Coronary artery (tissue), 2 donors: ENCODE measurements at regions not wholly inside any gene's neighbourhood (a gene's known extent, or its start where the extent isn't known, plus 50 kb on each side); places are given as distances from the start of the nearest gene placed in this dataset.

Experiments
- DNase-seq: peaks from one replicate; pipeline ENCODE4 v3.0.0-alpha.2; 2017; ENCODE audit warnings: low spot score
- H3K27ac ChIP-seq, 2 donors: fragments of 200-600 bp; sonication (generic); one replicate each; pipeline ENCODE4 v1.5.1; 2016 to 2019
- H3K4me3 ChIP-seq: fragments of 200-600 bp; sonication (generic); 2 replicates; pipeline ENCODE4 v1.5.1; 2016; ENCODE audit warnings: mild to moderate bottlenecking, moderate library complexity
- TF ChIP-seq, protein P1 (sequence below): fragments of 200-600 bp; sonication (generic); IDR thresholded peaks from one replicate; pipeline ENCODE4 v1.5.1; 2019; ENCODE audit warnings: antibody characterized with exemption

DNA sequence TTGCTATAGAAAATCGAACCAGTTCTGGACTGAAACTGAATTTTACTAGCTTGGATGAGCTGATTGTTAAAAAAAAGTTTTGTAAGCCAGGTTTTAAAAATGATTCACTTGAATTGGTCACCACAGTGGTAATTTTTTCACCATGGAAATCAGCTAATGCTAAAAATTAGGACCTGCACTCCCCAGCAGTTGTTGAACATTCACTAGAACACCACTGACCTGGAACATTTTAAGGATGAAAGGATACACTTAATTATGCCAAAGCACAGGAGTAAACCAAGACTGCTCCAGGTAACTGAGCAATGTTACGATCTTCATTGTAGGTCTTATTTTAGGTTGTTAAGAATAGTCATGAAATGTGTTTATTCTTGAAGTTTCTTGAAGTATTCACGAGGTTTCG, 1342.6 kb upstream of the SPRY2 start:
- Histone ChIP-seq H3K27ac (no peak overlapping the region), H3K4me3 (no peak overlapping the region)
- TF ChIP-seq, protein P1, sequence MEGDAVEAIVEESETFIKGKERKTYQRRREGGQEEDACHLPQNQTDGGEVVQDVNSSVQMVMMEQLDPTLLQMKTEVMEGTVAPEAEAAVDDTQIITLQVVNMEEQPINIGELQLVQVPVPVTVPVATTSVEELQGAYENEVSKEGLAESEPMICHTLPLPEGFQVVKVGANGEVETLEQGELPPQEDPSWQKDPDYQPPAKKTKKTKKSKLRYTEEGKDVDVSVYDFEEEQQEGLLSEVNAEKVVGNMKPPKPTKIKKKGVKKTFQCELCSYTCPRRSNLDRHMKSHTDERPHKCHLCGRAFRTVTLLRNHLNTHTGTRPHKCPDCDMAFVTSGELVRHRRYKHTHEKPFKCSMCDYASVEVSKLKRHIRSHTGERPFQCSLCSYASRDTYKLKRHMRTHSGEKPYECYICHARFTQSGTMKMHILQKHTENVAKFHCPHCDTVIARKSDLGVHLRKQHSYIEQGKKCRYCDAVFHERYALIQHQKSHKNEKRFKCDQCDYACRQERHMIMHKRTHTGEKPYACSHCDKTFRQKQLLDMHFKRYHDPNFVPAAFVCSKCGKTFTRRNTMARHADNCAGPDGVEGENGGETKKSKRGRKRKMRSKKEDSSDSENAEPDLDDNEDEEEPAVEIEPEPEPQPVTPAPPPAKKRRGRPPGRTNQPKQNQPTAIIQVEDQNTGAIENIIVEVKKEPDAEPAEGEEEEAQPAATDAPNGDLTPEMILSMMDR: no peak
- no peak for DNase-seq

DNA sequence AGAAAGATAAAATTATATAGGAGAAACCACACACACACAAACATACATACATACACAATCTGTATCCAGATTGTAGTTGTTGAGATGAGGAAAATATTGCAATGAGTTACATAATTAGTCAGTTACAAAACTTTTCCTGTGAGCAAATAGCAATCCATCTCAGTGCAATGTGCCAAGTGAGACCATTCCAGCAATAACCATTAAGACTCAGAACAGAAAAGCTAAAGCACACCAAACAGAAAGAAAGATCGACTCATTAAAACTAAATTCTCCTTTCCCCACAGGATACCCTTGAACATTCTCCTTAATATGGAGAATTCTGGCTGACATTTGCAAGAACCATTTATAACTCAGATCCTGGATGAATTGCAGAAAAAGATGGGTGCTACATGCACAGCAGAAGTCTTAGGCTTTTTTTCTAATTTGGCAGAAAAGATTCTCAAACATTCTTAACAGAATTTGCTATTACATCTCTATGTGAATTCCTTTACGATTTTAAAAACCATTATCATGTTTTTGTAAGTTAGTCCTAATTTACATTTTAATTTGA, 1341.2 kb upstream of the SPRY2 start:
- TF ChIP-seq, protein P1: no peak
- Histone ChIP-seq H3K27ac (no peak overlapping the region), H3K4me3 (no peak overlapping the region)
- no peak for DNase-seq

DNA sequence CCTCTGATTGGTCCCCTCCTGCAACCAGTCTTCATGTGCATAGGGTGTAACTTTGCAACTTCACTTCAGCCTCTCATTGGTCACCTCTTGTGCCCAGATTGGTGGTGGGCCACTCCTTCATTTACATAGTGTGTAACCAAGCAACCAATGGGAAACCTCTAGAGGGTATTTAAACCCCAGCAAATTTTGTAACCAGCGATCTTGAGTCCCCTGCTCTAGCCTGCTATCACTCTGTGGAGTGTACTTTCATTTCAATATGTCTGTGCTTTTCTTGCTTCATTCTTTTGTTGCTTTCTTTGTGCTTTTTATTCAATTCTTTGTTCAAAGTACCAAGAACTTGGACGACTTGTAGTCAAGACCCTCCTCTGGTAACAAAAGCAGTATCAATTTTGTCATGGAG, 1336.9 kb upstream of the SPRY2 start:
- TF ChIP-seq, protein P1: no peak
- no peak overlapping the region for H3K4me3 ChIP-seq
- H3K27ac ChIP-seq: no peak overlapping the region
- no peak for DNase-seq

DNA sequence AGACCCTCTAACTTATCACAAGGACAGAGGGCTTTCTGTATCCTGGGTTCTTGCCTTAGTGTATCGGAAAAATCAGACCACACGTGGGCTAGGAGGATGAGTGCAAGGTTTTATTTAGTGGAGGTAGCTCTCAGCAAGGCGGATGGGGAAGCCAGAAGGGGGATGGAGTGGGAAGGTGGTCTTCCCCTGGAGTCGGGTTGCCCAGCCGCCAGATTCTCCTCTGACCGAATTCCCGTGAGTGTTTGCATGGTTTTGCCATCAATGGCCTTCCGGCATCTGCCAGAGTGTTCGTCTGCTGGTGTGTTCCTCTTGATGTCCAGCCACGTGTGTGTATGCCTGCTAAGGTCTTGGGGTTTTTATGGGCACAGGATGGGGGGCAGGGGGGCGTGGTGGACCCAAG, 1335.1 kb upstream of the SPRY2 start:
- no peak for DNase-seq
- no peak overlapping the region for H3K27ac ChIP-seq
- H3K4me3 ChIP-seq: no peak overlapping the region
- TF ChIP-seq, protein P1: no peak

DNA sequence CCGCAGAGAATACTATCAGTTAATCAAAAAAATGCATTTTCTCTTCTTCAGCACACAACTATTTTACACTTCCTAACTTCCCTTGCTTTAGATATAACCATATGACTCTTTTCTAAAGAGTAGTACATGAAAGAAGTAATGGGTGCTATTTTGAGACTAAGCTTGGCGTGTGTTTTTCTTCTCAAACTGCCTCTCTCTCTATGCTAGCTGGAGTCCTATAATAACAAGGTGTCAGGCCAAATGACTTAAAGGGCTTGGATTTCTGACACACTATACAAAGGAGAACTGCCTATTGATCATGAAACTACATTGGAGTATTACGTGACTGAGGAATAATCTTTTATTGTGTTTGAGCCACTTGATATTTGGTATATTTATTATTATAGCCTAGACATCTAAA, 1330.1 kb upstream of the SPRY2 start:
- DNase-seq: no peak
- Histone ChIP-seq H3K4me3 (no peak overlapping the region), H3K27ac (no peak overlapping the region)
- TF ChIP-seq, protein P1: no peak

DNA sequence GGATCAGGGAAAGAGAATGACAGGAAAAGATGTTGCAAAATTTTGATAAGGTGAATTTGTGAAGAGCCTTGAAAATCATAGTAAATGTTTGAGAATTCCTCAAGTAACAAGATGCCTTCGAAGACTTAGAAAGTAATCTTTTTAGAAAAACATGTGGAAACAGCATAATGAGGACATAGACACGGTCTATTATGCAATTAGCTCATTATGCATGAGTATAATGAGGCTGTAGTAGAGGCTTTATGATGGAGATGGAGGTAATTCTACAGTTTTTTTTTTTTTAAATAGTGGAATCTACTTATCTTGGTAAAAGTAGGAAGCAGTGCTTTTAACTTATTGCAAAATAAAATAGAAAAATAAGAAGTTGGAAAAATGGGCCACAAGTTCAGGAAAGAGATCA, 1329.1 kb upstream of the SPRY2 start:
- TF ChIP-seq, protein P1: no peak
- H3K4me3 ChIP-seq: no peak overlapping the region
- H3K27ac ChIP-seq: no peak overlapping the region
- DNase-seq: no peak

DNA sequence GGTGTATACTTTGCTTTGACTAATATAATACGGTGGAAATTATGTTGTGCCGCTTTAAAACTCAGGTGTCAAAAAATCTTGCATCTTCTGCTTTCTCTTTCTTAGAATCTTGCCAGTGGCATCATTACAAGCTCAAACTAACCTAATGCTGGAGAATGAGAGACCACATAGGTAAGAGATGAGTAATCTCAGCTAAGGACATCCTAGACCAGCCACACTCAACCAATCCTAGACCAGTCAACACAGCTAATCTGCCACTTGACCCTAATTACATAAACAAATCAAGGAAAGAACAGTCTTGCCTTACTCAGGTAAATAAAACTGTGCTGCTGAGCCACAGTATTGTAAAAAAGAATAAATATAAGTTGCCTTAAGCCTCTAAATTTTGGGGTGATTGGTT, 1323.9 kb upstream of the SPRY2 start:
- Histone ChIP-seq H3K27ac (no peak overlapping the region), H3K4me3 (no peak overlapping the region)
- DNase-seq: no peak
- TF ChIP-seq, protein P1: no peak
